GM19043 (cell line): ENCODE measurements at regions not wholly inside any gene's neighbourhood (a gene's known extent, or its start where the extent isn't known, plus 50 kb on each side); places are given as distances from the start of the nearest gene placed in this dataset.

Experiments
- ATAC-seq: cut with Tn5 transposase; IDR thresholded peaks from one replicate; pipeline ENCODE4 v1.9.1; 2021; ENCODE audit warnings: low read depth; ENCODE audit not compliant: unreplicated experiment

DNA sequence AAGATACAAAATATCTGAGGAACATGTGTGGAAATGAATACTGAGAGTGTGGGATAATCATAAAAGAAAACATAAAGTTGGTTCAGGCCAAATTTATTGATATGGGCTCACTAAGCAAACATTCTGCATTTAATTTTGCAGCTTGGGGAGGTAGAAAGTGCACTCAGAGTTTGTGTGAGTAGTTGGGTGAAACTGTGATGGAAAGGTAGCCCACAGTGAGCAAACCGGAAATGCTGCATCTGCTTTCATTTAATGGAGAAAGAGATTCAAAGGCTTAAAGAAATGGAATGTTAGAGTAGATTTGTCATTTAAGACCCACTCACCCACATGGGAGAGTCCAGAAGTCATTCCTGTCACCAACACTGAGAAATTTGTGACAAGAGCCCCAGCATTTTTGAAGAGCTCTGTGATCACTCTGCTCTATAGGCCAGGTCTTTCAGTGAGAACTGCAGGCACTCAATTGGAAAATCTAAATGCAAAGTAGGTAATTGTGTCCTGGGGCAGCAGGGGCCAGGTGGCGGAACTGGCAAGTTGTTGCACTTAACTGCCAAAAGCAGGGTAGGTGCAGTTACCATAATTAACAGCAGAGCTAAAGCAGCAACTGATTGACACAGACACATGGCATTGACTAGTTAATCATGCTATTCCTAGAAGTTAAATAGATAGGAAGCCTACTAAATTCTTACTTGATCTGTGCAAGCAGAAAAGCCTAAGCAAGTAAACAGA is 1228.3 kb upstream of the PCDH20 start:
- ATAC-seq, result no peak

- ATAC-seq, result no peak
Observed at GRCh38 chr13:62643007-62643483, 1227.4 kb upstream of the PCDH20 start.

- no peak for ATAC-seq
Observed at GRCh38 chr13:62635161-62635560, 1219.5 kb upstream of the PCDH20 start.

- no peak for ATAC-seq
Observed at GRCh38 chr13:62633448-62633847, 1217.8 kb upstream of the PCDH20 start.

DNA sequence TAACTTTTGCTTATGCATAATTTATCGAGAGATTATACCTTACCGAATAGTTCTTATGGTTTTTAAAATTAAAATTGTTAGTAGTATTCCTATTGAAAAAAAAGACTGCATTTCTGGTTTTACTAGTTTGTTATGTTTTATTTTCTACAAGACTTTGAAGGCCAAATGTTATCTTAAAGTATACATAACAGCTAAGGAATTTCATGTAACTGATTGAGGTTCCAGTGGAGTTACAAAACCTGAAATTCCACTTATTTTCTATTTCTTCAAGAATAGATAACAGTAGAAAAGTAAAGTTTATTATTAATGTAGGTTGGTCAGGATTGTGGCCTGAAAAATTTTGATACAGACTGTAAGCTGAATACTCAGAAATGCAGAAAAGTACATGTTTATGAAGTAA is 1216.0 kb upstream of the PCDH20 start:
- no peak for ATAC-seq

DNA sequence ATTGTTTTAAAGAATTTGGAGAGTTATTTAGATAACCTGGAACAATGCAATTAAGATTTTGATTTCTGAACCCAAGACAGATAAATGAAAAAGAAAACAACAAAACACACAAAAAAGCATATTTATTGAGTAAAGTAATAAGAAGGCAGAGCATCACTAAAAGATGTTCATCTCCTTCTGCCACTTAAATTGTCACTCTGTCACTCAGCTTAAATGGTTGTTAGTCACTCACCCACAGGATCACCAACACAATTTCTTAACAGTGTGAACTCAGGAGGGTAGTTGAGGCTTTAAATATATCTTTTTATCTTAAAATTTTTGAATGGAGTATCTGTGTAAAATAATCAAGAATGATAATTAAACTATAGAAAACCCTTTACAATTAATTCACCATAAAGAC is 1215.5 kb upstream of the PCDH20 start:
- ATAC-seq, result no peak

- ATAC-seq, result no peak
Observed at GRCh38 chr13:62629618-62630017, 1214.0 kb upstream of the PCDH20 start.

DNA sequence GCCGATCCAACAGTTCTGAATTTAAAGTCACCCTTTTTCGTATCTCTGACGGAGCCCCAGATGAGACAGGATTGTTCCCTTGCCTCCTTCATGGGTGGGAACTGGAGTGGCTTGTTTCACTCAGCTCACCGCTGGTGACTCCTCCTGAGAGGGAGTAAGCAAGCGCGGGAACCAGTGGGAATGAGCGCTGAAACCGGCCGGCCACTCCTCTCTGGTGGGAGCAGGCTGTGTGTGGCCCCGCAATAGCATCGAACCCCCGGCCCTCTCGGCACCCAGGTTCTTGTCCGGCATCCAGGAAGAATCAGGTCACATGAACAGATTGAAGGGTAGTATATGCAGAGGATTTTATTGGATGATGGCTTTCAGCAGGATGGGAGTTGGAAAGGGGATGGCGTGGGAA is 1211.6 kb upstream of the PCDH20 start:
- ATAC-seq, result no peak

DNA sequence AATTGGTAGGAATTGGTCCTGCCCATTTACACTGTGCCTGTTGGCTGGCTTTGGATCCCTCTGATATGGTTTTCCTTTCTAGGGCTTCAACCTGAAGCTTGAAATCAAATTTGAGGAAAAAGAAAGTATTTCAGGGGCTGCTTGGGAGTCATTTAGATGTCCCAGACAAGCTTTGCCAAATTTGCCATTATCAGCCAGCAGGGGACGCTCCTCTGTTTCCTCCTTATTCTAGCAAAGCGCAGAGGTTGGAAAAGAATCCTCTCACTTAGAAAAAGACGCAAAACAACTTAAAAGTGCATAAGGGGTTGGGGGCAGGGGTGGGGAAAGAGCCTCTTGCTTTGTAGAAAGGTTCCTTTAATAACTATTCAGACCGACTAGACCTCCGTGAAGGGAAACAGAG is 1211.1 kb upstream of the PCDH20 start:
- no peak for ATAC-seq

GRCh38 chr13:62625214-62625881 is 1209.7 kb upstream of the PCDH20 start:
- ATAC-seq, result no peak

DNA sequence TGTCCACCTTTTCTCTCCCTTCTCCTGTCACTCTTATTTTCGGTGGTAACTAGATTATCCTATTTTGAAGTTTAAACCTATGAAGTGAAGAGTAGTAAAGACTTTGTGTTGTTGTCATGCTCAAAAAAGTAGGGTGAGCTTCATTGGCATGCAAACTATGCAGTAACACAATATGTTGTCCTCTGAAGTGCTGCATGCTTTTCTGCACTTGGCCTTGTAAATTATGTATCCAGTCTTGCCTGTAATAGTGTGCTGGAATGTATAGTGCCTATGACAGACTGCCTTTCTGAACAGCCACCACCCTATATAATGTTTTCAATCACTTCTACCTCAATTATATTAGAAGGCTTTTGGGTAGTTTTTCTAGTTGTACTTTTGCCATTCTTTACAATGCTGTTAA is 1198.2 kb upstream of the PCDH20 start:
- ATAC-seq, result no peak

DNA sequence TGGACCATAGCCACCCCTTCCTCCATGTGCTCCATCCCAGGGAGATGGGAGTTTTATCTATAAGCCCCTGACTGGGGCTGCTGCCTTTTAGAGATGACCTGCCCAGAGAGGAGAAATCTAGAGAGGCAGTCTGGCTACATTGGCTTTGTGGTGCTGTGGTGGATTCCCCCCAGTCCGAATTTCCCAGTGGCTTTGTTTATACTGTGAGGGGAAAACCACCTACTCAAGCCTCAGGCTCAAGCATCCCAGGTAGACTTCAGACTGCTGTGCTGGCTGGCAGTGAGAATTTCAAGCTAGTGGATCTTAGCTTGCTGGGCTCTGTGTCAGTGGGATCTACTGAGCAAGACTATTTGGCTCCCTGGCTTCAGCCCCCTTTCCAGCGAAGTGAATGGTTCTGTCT is 1195.7 kb upstream of the PCDH20 start:
- ATAC-seq, result no peak

DNA sequence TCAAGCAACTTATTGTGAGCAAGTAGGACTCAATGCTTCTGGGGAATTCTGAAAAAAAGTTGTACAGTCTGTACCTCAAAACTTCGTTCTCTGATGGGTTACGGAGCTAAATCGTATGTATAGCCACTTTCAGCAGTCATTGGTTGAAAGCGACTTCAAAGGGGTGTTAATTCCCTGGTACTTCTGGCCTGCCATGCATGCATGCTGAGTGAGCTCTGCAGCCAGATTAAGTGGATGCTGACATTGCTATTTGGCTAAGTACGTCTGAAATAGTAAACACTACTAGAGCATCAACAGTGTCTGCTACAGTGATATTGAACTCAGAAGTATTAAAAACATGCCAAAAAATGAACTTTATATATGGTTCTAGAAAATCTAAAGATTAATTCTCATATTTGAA is 1183.1 kb upstream of the PCDH20 start:
- ATAC-seq, result no peak

DNA sequence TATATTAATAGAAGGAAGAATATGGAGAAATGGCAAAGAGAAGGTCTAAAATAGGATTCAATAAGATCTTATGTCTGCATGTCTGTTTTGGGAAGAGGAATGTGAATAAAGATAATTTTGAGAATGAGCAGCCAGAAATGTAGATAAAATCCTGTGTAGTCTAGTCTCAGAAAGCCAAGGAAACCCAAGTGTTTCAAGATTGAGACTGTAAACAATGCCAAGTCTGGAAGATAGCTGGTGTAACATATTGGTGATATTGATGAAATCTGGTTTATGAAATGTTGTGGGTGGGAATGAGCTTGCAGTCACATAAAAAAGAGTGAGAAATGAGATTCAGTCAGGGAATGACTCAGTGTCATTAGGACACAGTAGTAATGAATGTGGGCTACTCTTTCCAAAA is 1180.3 kb upstream of the PCDH20 start:
- ATAC-seq, result no peak

GRCh38 chr13:62593804-62594203 is 1178.2 kb upstream of the PCDH20 start:
- ATAC-seq, result no peak

- ATAC-seq, result no peak
Observed at GRCh38 chr13:62583466-62583865, 1167.8 kb upstream of the PCDH20 start.

- no peak for ATAC-seq
Observed at GRCh38 chr13:62578402-62578801, 1162.8 kb upstream of the PCDH20 start.

DNA sequence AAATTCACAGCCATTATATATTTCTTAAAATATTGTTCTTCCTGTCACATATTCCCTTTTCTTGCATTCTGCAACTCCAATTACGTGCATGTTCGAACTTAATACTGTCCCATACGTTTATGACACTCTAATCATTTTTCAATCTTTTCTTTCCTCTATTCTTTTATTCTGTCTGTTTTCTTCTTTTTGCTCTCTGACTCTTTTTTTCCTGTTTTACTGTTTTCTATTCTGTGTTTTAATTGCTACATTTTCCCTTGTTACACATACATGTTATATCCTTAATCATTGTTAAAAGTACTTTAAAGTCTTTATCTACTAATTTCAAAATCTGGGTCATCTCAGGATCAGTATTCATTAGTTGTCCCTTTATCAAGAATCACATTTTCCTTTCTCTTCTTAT is 1149.1 kb upstream of the PCDH20 start:
- no peak for ATAC-seq

GRCh38 chr13:62563251-62563650 is 1147.6 kb upstream of the PCDH20 start:
- ATAC-seq, result no peak

DNA sequence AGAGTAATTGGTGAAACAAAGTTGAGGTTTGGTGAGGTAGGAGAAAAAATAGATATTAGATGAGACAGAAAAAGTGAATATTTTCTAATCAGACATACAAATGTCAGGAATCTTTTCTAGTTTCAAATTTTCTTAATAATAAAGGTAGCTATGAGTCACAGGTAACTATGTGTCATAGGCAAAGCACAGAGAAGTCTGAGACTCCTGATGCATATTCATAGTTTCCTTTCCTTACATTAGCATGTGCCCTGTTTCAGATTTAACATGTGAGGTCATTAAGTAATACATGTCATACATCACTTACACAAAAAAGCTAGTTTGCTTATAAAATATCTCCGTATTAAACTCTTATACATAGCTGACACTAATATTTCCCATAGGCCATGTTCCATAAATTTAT is 1141.3 kb upstream of the PCDH20 start:
- no peak for ATAC-seq

DNA sequence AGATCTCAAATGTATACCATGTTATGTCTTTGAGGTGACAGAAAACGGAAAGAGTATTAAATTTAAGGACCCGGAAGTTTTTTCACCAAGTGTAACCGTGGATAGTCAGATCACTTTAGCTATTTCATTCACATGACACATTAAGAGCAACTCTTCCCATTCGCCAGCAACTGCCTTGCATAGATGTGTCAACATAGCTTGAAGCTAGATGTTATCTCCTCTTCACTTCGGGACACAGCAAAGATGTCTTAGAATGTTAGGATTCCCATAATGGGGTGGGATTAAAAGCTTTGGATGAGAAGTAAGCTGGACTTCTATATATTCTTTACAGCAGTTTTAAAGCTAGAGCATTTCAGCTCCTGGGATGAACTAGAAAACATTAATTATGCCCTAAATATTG is 1135.9 kb upstream of the PCDH20 start:
- ATAC-seq, result no peak

DNA sequence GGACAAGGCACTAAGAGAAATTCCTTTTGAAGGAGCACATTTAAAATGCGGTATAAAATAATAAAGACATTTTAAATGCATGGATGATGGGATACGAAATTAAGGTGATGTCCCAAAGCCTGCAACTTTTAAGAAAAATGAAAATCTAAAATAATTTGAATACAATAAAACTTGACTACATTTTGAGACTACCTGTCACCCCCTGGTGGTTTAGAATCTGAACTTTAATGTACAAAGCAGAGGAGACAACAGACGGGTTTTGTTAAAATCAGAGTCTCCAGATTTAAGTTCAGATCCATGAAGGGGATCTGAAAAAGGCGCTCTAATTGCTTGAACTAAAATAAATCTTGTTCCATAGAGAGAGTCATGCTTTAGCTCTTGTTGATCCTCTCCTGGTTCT is 1129.3 kb upstream of the PCDH20 start:
- ATAC-seq, result no peak
